GM11168 (cell line): ENCODE measurements at regions not wholly inside any gene's neighbourhood (a gene's known extent, or its start where the extent isn't known, plus 50 kb on each side); places are given as distances from the start of the nearest gene placed in this dataset.

ENCODE experiments used
- in situ Hi-C: fragments of 300-500 bp; cut with MboI; formaldehyde crosslinking; loops from one replicate; pipeline ENCODE4 v1.12.0; 2022; ENCODE audit warnings: low sequenced_read_pairs; ENCODE audit not compliant: unreplicated experiment

- in situ Hi-C loops, result no loop called here
These were observed 110.3 kb downstream of the HMX1 start for GRCh38 chr4:8761167-8761823.

- in situ Hi-C loops, result no loop called here
These were observed 111.1 kb downstream of the HMX1 start for GRCh38 chr4:8760561-8760960.

DNA sequence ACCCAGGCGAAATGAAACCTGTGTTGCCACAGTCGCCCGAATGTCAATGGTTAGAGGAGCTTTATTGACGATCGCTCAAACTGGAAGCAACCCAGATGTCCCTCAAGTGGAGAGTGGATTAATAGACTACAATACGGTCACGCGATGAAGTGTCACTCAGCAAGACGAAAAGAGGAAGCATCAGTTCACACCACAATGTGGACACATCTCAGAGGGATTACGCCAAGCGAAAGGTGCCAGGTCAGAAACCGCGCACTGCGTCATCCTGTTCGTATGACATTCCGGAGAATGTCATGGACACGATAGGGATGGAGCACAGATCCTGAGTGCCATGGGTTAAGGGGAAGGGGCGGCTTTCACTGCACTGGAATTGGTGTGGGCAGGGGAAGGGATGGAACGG is 111.7 kb downstream of the HMX1 start:
- in situ Hi-C loops, result no loop called here

DNA sequence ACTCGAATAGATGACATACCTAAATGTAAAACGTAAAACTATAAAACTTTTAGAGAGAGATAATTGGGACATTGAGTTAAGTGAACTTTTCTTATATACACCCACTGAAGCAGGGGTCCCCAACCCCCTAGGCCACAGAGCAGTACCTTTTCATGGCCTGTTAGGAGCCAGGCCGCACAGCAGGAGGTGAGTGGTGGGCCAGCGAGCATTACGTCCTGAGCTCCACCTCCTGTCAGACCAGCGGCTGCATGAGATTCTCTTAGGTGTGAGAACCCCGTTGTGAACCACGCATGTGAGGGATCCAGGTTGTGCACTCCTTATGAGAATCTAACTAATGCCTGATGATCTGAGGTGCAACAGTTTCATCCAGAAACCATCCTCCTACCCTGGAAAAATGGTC is 114.8 kb downstream of the HMX1 start:
- in situ Hi-C loops, result no loop called here

- in situ Hi-C loops, result no loop called here
These were observed 116.7 kb downstream of the HMX1 start for GRCh38 chr4:8754634-8755589.

- in situ Hi-C loops, result no loop called here
These were observed 123.4 kb downstream of the HMX1 start for GRCh38 chr4:8748236-8748575.

- in situ Hi-C loops, result no loop called here
These were observed 124.0 kb downstream of the HMX1 start for GRCh38 chr4:8747467-8748235.

- in situ Hi-C loops, result no loop called here
These were observed 124.8 kb downstream of the HMX1 start for GRCh38 chr4:8746523-8747466.

DNA sequence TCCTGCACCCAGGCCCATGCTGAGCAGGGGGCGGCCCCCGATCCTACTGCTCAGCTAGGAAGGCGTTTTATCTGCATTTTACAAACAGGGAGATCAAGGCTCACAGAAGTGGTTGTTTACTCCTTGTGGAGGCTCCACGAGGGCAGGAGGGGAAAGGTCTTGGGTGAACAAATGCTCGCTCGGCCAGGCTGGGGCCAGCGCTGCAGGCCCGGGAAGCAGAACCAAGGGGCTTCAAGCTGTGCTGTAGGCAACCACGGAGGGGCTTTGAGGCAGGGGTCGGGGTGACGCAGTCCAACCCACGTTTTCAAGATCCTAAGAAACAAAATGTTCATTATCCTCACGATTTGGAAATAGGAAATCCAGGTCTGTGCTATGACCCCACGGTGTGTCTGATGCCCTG is 125.8 kb downstream of the HMX1 start:
- in situ Hi-C loops, result no loop called here

GRCh38 chr4:8745005-8745790 is 126.4 kb downstream of the HMX1 start:
- in situ Hi-C loops, result no loop called here

- in situ Hi-C loops, result no loop called here
These were observed 127.4 kb downstream of the HMX1 start for GRCh38 chr4:8744083-8744805.

- in situ Hi-C loops, result no loop called here
These were observed 129.1 kb downstream of the HMX1 start for GRCh38 chr4:8742546-8742945.

- in situ Hi-C loops, result no loop called here
These were observed 130.0 kb downstream of the HMX1 start for GRCh38 chr4:8741513-8742226.

- in situ Hi-C loops, result no loop called here
These were observed 130.8 kb downstream of the HMX1 start for GRCh38 chr4:8740666-8741395.

DNA sequence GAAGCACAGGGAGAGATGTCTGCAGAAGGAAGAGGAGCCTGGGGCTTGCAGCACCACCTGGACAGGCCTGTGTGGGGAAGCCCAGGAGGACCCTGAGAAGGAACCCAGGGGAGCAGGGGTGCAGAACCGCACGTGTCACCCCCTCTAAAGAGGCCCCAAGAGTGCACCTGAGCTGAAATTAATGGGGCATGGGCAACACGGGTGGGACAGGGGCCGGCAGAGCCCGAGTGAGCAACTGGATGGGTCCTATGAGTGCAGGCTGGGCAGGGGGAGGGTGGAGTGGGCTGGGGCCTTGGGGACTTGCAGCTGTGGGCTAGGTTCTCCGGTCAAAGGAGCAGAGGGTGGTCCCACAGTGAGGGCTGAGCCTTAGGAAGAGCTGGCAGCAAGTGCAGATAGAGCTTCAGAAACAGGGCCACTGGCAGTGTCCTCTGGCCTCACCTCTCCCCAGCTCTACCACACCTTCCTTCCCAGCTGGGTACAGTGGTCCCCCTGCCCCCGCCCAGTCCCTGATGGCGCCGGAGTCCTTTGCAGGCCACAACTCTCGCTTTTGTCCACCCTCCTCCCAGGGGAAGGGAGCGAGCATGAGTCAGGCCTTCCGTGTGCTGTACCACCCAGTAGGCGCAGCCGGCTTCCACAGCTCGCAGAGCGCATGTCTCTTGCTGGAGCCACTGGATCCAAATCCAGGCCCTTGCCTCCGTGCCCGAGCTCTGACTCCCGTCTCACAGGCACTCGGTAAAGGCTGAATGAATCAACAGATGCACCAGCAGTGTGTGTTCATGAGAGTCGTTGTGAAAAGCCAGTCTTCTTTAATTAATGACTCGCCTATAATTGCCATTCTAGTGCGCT is 131.6 kb downstream of the HMX1 start:
- in situ Hi-C loops, result no loop called here

- in situ Hi-C loops, result no loop called here
These were observed 132.3 kb downstream of the HMX1 start for GRCh38 chr4:8739317-8739716.
